DMS53 (cell line): ENCODE measurements at regions not wholly inside any gene's neighbourhood (a gene's known extent, or its start where the extent isn't known, plus 50 kb on each side); places are given as distances from the start of the nearest gene placed in this dataset.

ENCODE experiments used
- DNase-seq: peaks from one replicate; lab custom pipeline; 2025; lab: John Stamatoyannopoulos, UW

DNA sequence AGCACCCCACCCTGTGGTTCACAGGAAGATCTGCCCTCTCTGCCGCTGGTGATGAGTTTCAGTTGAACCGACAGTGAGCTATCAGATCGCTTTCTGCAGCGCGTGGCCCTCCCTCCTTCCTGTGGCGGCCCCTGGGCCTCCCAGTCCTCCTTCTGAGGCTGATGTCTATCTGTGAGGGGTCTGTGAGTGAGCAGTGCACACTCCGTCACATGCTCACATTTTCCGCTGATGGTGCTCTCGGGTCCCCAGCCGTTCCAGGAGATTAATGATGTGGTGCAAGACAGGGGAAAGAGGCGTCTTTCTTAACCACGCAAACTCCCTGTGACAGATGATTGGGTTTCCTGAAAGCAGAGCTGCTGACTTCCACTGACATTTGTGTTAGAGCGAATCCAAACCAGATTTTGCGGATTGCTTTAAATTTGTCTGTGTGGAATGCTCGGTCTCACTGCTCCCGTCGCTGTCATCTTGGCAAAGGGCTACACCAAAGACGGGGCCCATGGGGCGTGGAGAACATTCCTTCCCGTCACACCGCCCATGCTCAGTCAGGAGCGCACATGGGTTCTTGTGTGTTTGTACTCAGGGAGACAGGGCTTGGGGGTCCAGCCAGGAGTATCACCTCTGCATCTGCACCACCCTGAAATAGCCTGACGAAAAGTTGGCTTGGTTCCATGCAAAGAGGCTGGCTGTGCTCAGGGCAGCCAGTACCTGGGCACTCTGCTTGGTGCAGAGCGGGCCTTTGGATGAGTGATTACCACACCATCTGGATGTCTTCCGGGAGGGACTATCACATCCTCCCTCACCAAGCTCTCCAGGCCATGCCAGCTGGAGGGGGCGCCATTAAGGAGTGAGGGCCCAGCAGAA, 154.7 kb upstream of the HS6ST1 start:
- DNase-seq: no peak

GRCh38 chr2:128474036-128474955, 155.6 kb upstream of the HS6ST1 start:
- no peak for DNase-seq

GRCh38 chr2:128474962-128475361, 156.3 kb upstream of the HS6ST1 start:
- DNase-seq: no peak

DNA sequence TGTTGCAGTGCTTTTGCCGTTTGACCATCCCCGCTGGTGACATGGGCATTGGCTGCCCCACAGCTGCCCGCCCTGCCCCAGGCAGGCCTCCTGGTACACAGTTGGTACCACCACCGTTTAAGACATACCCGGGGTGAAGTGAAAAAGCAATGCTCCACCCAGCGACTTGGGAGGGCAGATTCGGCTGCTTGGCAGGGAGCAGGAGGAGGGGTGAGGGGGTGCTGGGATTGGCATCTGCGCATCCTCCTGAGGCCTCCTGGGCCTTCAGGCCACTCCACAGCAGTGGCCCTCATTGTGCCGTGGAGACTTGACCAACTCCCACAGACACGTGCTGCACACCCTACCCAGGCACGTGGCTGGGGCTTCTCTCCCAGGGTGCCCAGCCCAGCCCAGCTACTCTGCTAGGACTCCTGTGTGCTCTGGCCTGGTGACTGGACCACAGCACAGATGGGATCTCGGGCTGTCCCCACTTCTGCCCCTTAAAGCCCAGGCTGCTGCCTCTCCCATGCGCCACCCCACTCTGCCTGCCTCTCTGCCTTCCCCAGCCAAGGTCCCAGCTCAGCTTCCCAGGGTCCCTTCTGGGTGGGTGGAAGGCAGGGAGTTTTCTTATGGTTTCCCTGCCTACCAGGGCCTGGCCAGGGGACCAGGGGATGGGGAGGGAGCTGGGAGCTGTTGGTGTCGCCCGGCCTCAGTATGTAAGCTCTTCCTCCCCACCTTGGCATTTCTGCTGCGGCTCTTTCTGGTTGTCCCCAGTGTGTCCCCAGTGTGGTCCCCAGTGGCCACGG, 157.0 kb upstream of the HS6ST1 start:
- DNase-seq: no peak

GRCh38 chr2:128477026-128477820, 158.6 kb upstream of the HS6ST1 start:
- no peak for DNase-seq

DNA sequence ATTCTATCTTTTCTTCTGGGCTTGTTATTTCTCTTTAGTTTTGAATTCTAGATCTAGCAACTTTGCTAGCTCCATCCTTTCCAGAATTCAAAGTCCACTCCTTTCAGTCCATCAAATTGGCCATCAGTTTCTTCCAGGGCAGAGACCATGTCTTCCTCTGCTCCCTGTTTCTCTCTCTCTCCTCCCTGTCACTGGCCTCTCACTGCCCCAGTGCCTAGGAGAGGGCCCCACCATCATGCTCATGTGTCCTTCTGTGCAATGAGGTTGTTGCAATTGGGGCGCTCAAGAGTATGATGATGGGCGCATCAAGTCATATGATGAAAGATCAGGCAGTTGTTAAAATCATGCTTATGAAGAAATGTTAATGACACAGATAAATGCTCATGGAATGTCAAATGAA, 159.2 kb upstream of the HS6ST1 start:
- DNase-seq: no peak

DNA sequence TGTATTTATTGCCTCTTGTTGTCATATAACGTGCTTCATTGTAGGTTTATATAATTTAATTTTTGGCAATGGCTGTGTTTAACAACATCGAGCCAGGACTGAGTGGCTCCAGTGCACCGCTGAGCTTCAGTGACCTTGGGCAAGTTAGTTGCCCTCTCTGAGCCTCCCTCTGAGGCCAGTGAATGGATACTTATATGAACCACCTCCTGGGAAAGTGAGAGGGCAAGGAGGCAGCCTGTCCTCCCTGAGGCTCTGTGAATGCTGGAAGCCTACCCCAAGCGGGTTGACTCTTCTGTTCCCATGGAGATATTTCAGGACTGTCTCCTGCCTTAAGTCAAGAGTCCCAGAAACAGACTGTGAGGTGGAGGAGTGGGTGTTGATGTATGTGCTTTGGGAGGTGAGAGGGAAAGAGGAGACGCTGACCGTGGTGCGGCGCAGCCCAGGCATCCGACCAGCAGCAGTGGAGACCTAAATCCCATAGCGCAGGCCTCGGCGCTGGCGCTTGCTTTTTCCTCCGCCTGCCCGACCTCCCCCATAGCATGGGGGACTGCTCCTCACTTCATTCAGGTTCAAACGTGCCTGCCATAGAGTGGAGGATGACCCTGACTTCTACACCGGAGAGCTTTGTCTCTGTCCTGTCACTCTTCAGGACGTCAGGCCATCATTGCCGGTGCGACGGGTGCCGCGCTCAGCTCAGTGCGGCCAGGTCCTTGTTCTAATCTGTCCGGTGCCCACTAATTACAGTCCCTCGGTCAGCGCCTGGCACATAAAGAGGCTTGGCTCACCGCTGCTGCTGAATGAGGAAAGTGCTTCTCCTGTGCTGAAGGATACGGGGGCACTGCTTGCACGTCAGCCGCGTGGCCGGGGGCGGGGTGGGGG, 167.3 kb upstream of the HS6ST1 start:
- DNase-seq: no peak

DNA sequence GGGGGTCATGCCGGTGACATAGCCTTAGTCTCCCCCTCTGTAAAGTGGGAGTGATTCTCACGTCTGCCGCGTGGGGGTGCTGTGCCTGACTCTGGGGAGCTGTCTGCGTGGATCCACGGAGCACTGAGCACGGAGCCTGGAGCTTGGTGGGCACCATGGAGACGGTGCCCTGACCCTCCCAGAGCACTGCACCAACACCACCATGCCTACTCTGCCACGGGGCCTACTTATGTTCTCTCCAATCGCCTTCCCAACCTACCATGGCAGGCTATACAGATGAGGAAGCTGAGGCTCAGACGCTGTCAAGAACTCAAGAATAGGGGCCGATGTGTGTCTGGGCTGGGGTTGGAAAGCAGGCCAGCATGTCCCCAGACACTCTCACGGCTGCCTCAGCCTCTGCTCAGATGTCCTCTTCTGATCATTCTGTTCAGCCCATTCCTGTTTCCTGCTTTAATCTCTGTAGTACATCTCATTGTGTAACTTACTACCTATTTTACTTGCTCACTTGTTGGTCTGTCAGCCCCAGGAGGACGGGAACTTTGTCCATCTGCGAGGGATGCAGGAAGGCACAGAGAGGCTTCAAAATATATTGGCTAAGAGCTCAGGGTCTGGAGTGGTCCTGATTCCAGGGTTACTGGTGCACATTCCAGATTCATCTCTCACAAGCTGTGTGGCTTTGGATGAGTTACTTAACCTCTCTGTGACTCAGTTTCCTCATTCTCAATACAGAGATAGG, 168.1 kb upstream of the HS6ST1 start:
- DNase-seq: no peak

DNA sequence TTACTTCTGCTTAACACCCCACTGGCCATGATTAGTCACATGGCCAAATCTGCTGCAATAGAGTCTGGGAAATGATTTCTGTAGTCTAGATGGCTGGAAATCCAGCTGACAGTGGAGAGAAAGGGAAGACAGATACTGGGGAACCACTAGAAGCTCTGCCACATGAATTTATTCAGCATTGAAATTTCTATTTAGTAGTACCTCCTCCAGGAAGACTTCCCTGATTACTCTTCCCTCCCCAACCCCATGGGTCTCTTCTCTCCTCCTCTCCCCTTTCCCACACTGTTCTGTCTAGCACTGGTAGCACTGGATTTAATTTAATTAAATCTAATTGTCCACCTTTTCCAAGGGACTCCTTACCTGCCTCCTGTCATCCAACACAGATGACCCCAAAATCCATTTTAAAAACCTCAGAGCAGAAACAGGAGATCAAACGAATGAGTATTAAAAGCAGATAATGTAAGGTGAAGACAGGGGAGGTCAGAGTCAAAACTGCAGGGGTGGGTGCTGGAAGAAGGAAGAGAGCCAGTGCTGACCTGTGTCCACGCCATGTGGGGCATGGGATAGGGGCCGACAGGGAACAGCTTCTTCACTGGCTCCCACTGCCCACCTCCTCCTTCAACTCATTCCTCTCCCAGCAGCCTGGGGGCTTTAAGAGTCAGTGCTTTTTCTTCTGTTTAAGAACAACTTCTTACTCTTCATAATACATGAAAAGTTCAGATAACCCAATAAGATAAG, 169.2 kb upstream of the HS6ST1 start:
- DNase-seq: no peak

DNA sequence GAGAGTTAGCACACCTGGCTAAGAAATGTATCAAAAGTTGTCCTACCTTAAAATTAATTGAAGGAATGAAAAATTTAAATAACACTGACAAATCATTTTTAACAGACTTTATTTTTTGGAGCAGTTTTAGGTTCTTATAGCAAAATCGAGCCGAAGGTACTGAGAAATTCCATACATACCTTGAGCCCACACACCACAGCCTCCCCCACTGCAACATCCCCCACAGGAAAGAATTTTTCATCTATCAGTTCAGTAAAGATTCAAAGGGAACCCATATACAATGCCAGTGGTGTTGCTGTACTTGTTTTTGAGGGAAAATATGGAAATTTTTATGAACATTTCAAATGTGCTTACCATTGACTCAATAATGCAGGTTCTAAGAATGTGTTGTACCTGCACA, 169.8 kb upstream of the HS6ST1 start:
- no peak for DNase-seq

- no peak for DNase-seq
Observed at GRCh38 chr2:128489526-128490273, 171.0 kb upstream of the HS6ST1 start.

- DNase-seq: no peak
Observed at GRCh38 chr2:128490321-128490720, 171.7 kb upstream of the HS6ST1 start.

GRCh38 chr2:128490881-128491691, 172.4 kb upstream of the HS6ST1 start:
- no peak for DNase-seq

DNA sequence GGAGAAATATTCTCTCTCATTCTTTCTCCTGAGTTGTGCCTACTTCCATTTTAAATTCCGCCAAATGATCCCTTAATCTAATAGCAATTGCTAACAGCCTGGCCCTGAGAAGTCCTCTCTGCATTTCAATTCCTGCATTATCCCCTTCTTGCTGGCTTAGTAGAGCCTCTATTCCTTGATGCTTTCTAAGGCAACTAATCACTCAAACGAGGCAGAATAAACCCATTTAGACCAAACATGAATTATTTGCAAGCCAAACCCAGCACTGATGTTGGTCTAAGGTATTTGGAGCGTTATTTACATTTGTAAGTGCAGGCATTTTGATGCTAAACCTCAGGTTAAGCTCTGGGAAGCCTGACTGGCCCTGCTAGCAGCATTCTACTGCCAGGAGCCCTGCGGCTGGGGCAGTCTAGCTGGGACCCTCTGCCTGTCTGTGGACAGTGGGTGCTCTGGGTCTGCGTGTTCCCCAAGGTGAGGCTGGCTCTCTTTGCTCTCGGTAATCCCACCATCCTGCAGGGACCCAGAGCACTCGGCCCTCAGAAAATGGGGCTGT, 173.1 kb upstream of the HS6ST1 start:
- DNase-seq: no peak

GRCh38 chr2:128492966-128493811, 174.5 kb upstream of the HS6ST1 start:
- DNase-seq: no peak

DNA sequence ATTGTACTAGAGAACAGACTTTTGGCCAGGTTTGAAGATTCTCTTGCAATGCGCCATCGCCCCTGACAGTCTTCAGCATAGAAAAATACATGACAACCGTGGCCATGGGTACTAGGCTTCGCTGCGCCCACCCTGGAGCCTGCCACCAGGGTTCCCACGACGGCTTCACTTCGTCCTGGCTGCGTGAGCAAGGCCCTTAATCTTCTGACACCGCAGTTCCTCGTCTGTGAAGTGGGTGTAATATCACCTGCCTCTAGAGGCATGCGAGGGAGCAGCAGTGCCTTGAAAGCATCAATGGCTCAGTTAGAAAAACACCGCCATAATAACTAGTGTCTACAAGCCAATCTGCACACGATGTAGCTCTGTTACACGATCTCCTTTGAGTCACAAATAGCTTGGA, 175.2 kb upstream of the HS6ST1 start:
- DNase-seq: no peak
